ENCODE measurements at regions not wholly inside any gene's neighbourhood (a gene's known extent, or its start where the extent isn't known, plus 50 kb on each side); places are given as distances from the start of the nearest gene placed in this dataset.

- no peak for TF ChIP-seq CTCF (IDR thresholded peaks at IDR 0.05; ENCODE audit: insufficient read depth, low read length, poor library complexity, severe bottlenecking)
- no peak overlapping the region for H3K4me3 ChIP-seq (replicated peaks; ENCODE audit: low read depth, low read length)
- no peaks in the 10 kb centered on the region; the same call in 1 of the 2 replicates for H3K27me3 ChIP-seq (replicated peaks; ENCODE audit: control insufficient read depth, insufficient read depth, low read length)
- H3K36me3 ChIP-seq (ENCODE audit: control insufficient read depth, insufficient read depth, low read length) = no peaks in the 10 kb centered on the region
- no peak for DNase-seq (ENCODE audit: extremely low read depth, insufficient read length)
These were observed 84.8 kb upstream of the GNAO1 start for GRCh38 chr16:56106527-56106926.

- Histone ChIP-seq H3K36me3 (ENCODE audit: control insufficient read depth, insufficient read depth, low read length) (no peaks in the 10 kb centered on the region), H3K4me3 (replicated peaks; ENCODE audit: low read depth, low read length) (no peak overlapping the region), H3K27me3 (replicated peaks; ENCODE audit: control insufficient read depth, insufficient read depth, low read length) (no peaks in the 10 kb centered on the region; the same call in 1 of the 2 replicates)
- no peak for TF ChIP-seq CTCF (IDR thresholded peaks at IDR 0.05; ENCODE audit: insufficient read depth, low read length, poor library complexity, severe bottlenecking)
- DNase-seq (ENCODE audit: extremely low read depth, insufficient read length) = no peak
These were observed 88.4 kb upstream of the GNAO1 start for GRCh38 chr16:56102906-56103305.

GRCh38 chr16:56102183-56102686 is 89.1 kb upstream of the GNAO1 start:
- Histone ChIP-seq H3K27me3 (replicated peaks; ENCODE audit: control insufficient read depth, insufficient read depth, low read length) (no peaks in the 10 kb centered on the region), H3K36me3 (ENCODE audit: control insufficient read depth, insufficient read depth, low read length) (no peaks in the 10 kb centered on the region), H3K4me3 (replicated peaks; ENCODE audit: low read depth, low read length) (no peak overlapping the region)
- no peak for TF ChIP-seq CTCF (IDR thresholded peaks at IDR 0.05; ENCODE audit: insufficient read depth, low read length, poor library complexity, severe bottlenecking)
- no peak for DNase-seq (ENCODE audit: extremely low read depth, insufficient read length)

- Histone ChIP-seq H3K36me3 (ENCODE audit: control insufficient read depth, insufficient read depth, low read length) (no peaks in the 10 kb centered on the region), H3K4me3 (replicated peaks; ENCODE audit: low read depth, low read length) (no peak overlapping the region), H3K27me3 (replicated peaks; ENCODE audit: control insufficient read depth, insufficient read depth, low read length) (no peaks in the 10 kb centered on the region)
- no peak for DNase-seq (ENCODE audit: extremely low read depth, insufficient read length)
- no peak for TF ChIP-seq CTCF (IDR thresholded peaks at IDR 0.05; ENCODE audit: insufficient read depth, low read length, poor library complexity, severe bottlenecking)
These were observed 89.8 kb upstream of the GNAO1 start for GRCh38 chr16:56101480-56101879.

- Histone ChIP-seq H3K27me3 (replicated peaks; ENCODE audit: control insufficient read depth, insufficient read depth, low read length) (no peaks in the 10 kb centered on the region), H3K4me3 (replicated peaks; ENCODE audit: low read depth, low read length) (no peak overlapping the region), H3K36me3 (ENCODE audit: control insufficient read depth, insufficient read depth, low read length) (no peaks in the 10 kb centered on the region)
- DNase-seq (ENCODE audit: extremely low read depth, insufficient read length) = no peak
- no peak for TF ChIP-seq CTCF (IDR thresholded peaks at IDR 0.05; ENCODE audit: insufficient read depth, low read length, poor library complexity, severe bottlenecking)
These were observed 94.0 kb upstream of the GNAO1 start for GRCh38 chr16:56097306-56097705.

GRCh38 chr16:56094231-56094630 is 97.1 kb upstream of the GNAO1 start:
- no peaks in the 10 kb centered on the region for H3K27me3 ChIP-seq (replicated peaks; ENCODE audit: control insufficient read depth, insufficient read depth, low read length)
- DNase-seq (ENCODE audit: extremely low read depth, insufficient read length) = no peak
- H3K4me3 ChIP-seq (replicated peaks; ENCODE audit: low read depth, low read length) = no peak overlapping the region
- H3K36me3 ChIP-seq (ENCODE audit: control insufficient read depth, insufficient read depth, low read length) = no peaks in the 10 kb centered on the region
- TF ChIP-seq CTCF (IDR thresholded peaks at IDR 0.05; ENCODE audit: insufficient read depth, low read length, poor library complexity, severe bottlenecking) = no peak

Measured in GM06990 (cell line).